ENCODE measurements at regions not wholly inside any gene's neighbourhood (a gene's known extent, or its start where the extent isn't known, plus 50 kb on each side); places are given as distances from the start of the nearest gene placed in this dataset.

DNA sequence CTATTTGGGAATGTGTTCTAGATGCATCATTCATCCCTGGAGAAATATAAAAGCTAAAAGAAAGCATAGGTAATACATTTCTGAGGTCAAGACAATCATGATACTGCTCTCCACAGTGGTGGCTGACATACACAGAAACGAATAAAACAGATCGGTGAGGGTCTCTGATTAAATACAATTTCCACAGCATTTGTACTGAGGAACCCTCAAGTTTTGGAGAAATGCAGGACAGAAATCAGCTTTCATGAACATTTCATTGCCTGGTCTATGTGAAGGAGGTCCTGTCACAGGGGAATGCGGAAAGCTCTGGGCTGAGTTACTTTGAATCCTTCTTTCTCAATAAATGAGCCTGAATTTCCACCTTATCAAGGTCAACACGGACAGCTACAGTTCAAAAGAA, 67.9 kb upstream of the ITGB1 start:
- H3K9me3 ChIP-seq (ENCODE audit: control insufficient read depth, insufficient read depth, low read depth, low read length), result no peaks in the 10 kb centered on the region
- H3K4me3 ChIP-seq (ENCODE audit: low read depth in 2 of 2, low read length in 2 of 2), result no peak overlapping the region
- H3K27me3 ChIP-seq (ENCODE audit: control insufficient read depth, insufficient read depth, low read length), result no peaks in the 10 kb centered on the region
- H3K4me1 ChIP-seq (ENCODE audit: control insufficient read depth, insufficient read depth, low read length), result no peaks in the 10 kb centered on the region
- CTCF ChIA-PET, result no interaction called here
- BruUV-seq (replicated peaks), result no TSS peak
- POLR2A ChIA-PET, result no interaction called here
- no peaks in the 10 kb centered on the region for H3K36me3 ChIP-seq (ENCODE audit: control insufficient read depth, insufficient read depth, low read length)
- peak overlapping the region; percentile 77; the same call in 1 of the 2 replicates for H3K27ac ChIP-seq (ENCODE audit: low read length)
- no peak for ATAC-seq
- in situ Hi-C loops (cut with HindIII; ENCODE audit: low pct_unique_long_range_greater_than_20kb, low sequenced_read_pairs), result no loop called here
- TF ChIP-seq SIN3A (IDR thresholded peaks at IDR 0.05; ENCODE audit: borderline replicate concordance, insufficient read depth, low read depth, low read length) (no peak), POLR2AphosphoS5 (IDR thresholded peaks at IDR 0.05; ENCODE audit: low read depth, low read length) (no peak)
- TF ChIP-seq, protein P1, sequence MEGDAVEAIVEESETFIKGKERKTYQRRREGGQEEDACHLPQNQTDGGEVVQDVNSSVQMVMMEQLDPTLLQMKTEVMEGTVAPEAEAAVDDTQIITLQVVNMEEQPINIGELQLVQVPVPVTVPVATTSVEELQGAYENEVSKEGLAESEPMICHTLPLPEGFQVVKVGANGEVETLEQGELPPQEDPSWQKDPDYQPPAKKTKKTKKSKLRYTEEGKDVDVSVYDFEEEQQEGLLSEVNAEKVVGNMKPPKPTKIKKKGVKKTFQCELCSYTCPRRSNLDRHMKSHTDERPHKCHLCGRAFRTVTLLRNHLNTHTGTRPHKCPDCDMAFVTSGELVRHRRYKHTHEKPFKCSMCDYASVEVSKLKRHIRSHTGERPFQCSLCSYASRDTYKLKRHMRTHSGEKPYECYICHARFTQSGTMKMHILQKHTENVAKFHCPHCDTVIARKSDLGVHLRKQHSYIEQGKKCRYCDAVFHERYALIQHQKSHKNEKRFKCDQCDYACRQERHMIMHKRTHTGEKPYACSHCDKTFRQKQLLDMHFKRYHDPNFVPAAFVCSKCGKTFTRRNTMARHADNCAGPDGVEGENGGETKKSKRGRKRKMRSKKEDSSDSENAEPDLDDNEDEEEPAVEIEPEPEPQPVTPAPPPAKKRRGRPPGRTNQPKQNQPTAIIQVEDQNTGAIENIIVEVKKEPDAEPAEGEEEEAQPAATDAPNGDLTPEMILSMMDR (IDR thresholded peaks at IDR 0.05), result no peak
- TF ChIP-seq, protein P2, sequence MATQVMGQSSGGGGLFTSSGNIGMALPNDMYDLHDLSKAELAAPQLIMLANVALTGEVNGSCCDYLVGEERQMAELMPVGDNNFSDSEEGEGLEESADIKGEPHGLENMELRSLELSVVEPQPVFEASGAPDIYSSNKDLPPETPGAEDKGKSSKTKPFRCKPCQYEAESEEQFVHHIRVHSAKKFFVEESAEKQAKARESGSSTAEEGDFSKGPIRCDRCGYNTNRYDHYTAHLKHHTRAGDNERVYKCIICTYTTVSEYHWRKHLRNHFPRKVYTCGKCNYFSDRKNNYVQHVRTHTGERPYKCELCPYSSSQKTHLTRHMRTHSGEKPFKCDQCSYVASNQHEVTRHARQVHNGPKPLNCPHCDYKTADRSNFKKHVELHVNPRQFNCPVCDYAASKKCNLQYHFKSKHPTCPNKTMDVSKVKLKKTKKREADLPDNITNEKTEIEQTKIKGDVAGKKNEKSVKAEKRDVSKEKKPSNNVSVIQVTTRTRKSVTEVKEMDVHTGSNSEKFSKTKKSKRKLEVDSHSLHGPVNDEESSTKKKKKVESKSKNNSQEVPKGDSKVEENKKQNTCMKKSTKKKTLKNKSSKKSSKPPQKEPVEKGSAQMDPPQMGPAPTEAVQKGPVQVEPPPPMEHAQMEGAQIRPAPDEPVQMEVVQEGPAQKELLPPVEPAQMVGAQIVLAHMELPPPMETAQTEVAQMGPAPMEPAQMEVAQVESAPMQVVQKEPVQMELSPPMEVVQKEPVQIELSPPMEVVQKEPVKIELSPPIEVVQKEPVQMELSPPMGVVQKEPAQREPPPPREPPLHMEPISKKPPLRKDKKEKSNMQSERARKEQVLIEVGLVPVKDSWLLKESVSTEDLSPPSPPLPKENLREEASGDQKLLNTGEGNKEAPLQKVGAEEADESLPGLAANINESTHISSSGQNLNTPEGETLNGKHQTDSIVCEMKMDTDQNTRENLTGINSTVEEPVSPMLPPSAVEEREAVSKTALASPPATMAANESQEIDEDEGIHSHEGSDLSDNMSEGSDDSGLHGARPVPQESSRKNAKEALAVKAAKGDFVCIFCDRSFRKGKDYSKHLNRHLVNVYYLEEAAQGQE (IDR thresholded peaks at IDR 0.05; ENCODE audit: insufficient read depth in 1 of 2, low read depth in 2 of 2, low read length in 1 of 2), result no peak
- no peak for DNase-seq (ENCODE audit: low read depth, low spot score)
- intact Hi-C loops (cut with micrococcal nuclease; ENCODE audit: unreplicated experiment), result no loop called here

DNA sequence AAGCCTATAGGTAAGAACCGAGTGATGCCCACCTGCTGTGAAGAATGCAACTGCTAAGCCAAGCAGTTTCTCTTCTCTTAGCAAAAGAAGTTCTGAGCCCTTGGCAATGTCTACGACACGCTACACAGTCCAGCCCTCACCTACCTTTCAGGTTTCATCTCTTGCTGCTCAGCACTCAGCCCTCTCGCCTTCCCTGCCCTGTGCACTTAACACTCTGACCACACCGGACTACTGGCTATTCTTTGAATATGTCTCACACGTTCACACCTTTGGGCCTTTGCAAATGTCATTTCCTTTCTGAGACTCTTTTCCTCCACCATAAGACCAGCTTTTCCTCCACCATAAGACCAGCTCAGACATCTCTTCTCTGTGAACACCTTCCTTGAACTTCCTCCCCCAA, 67.0 kb upstream of the ITGB1 start:
- Histone ChIP-seq H3K4me3 (ENCODE audit: low read depth in 2 of 2, low read length in 2 of 2) (no peak overlapping the region), H3K36me3 (ENCODE audit: control insufficient read depth, insufficient read depth, low read length) (no peaks in the 10 kb centered on the region), H3K4me1 (ENCODE audit: control insufficient read depth, insufficient read depth, low read length) (no peaks in the 10 kb centered on the region), H3K9me3 (ENCODE audit: control insufficient read depth, insufficient read depth, low read depth, low read length) (no peaks in the 10 kb centered on the region), H3K27ac (ENCODE audit: low read length) (peak overlapping the region; percentile 77; the same call in 1 of the 2 replicates), H3K27me3 (ENCODE audit: control insufficient read depth, insufficient read depth, low read length) (no peaks in the 10 kb centered on the region)
- in situ Hi-C loops (cut with HindIII; ENCODE audit: low pct_unique_long_range_greater_than_20kb, low sequenced_read_pairs), result no loop called here
- ATAC-seq (no peak), DNase-seq (ENCODE audit: low read depth, low spot score) (no peak)
- no TSS peak for BruUV-seq (replicated peaks)
- intact Hi-C loops (cut with micrococcal nuclease; ENCODE audit: unreplicated experiment), result no loop called here
- ChIA-PET CTCF (no interaction called here), POLR2A (no interaction called here)
- TF ChIP-seq, protein P1 (IDR thresholded peaks at IDR 0.05), result no peak
- no peak for TF ChIP-seq SIN3A (IDR thresholded peaks at IDR 0.05; ENCODE audit: borderline replicate concordance, insufficient read depth, low read depth, low read length)
- no peak for TF ChIP-seq TCF7L2 (IDR thresholded peaks at IDR 0.05; ENCODE audit: low read depth, low read length)
- TF ChIP-seq, protein P2 (IDR thresholded peaks at IDR 0.05; ENCODE audit: insufficient read depth in 1 of 2, low read depth in 2 of 2, low read length in 1 of 2), result no peak
- no peak for TF ChIP-seq POLR2AphosphoS5 (IDR thresholded peaks at IDR 0.05; ENCODE audit: low read depth, low read length)
